Prostate gland (tissue), 2 donors: ENCODE measurements at regions not wholly inside any gene's neighbourhood (a gene's known extent, or its start where the extent isn't known, plus 50 kb on each side); places are given as distances from the start of the nearest gene placed in this dataset.

ENCODE experiments used
- DNase-seq: peaks from one replicate; pipeline ENCODE4 v3.0.0-alpha.2; 2019; ENCODE audit warnings: low spot score
- H3K27ac ChIP-seq, 2 donors: fragments of 200-600 bp; sonication (generic); 2 replicates each; pipeline ENCODE4 v1.5.1; 2017 to 2019
- H3K27me3 ChIP-seq: fragments of 200-600 bp; sonication (generic); replicated peaks from 2 replicates; pipeline ENCODE4 v1.5.1; 2019; ENCODE audit not compliant: insufficient read depth
- H3K36me3 ChIP-seq, 2 donors: fragments of 200-600 bp; sonication (generic); 1 replicate in 1 of 2; 2 replicates in 1 of 2; pipeline versions ENCODE4 v1.5.1 to v1.8.1; 2017 to 2019
- H3K4me1 ChIP-seq: fragments of 200-600 bp; sonication (generic); replicated peaks from 2 replicates; pipeline ENCODE4 v1.5.1; 2019
- H3K4me3 ChIP-seq, 2 donors: fragments of 200-600 bp; sonication (generic); 2 replicates each; pipeline ENCODE4 v1.5.1; 2017 to 2019
- H3K9me3 ChIP-seq: fragments of 200-600 bp; sonication (generic); 2 replicates; pipeline ENCODE4 v1.5.1; 2017
- POLR2A ChIP-seq: fragments of 450-650 bp; IDR thresholded peaks from one replicate; pipeline ENCODE4 v1.6.1; 2016; ENCODE audit warnings: antibody characterized with exemption, mild to moderate bottlenecking
- POLR2AphosphoS5 ChIP-seq: sonication (generic); formaldehyde crosslinking; IDR thresholded peaks from one replicate; pipeline ENCODE4 v1.6.1; 2017; ENCODE audit warnings: antibody characterized with exemption
- WGBS: methylation state at CpG from one replicate; pipeline ENCODE4 v1.1.5; 2018; 5-methylcytosine and 5-hydroxymethylcytosine counted together
- intact Hi-C: fragments of 100-400 bp; cut with DNase I; formaldehyde crosslinking; loops from one replicate; pipeline ENCODE4 v1.14.2; 2022
- TF ChIP-seq, protein P1 (sequence below), 4 experiments: fragments of 200-600 bp in 2 of 4; fragments of 450-650 bp in 2 of 4; sonication (generic) in 2 of 4; IDR thresholded peaks; 1 replicate in 3 of 4; 2 replicates in 1 of 4; pipeline ENCODE4 v1.5.1; 2016 to 2019; ENCODE audit warnings: antibody characterized with exemption in 4 of 4, mild to moderate bottlenecking in 2 of 4, moderate library complexity in 2 of 4

- WGBS = 100% methylated on average over 1 of the region's 1 CpG
- DNase-seq = no peak
- H3K27ac ChIP-seq = no peak overlapping the region
Measured at GRCh38 chr2:237150186-237150585, 64.5 kb downstream of the COPS8 start.

DNA sequence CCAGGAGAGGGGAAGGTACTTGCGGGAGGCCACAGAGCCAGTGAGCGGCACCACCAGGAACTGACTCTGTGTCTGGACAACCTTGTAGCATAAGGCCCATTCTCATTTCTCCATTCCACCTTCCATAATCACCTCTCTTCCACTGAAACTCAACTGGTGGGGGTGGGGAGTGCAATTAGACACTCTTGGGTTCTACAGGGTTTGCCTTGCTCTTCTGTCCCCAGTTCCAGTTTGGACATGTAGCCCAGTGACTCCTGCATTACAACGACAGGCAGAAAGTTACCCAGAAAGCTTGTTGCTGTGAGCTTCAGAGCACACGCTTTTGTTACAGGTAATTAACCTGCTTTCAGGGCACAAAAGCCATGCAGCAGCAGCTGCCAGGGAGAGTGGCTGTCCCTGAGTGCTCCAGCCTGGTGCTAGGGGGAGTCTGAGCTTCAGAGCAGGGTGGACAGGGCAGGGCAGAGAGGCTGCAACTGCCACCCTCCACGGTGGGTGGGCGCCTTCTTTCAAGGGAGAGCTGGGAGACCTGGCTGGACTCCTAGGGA is 65.2 kb downstream of the COPS8 start:
- H3K4me3 ChIP-seq = no peak overlapping the region
- intact Hi-C loops = loop anchor here (10.0 kb wide), 1 partner anchor 424 kb away; no protein-coding TSS in a partner anchor
- no peak for TF ChIP-seq POLR2AphosphoS5
- no peak for TF ChIP-seq POLR2A
- TF ChIP-seq, protein P1, sequence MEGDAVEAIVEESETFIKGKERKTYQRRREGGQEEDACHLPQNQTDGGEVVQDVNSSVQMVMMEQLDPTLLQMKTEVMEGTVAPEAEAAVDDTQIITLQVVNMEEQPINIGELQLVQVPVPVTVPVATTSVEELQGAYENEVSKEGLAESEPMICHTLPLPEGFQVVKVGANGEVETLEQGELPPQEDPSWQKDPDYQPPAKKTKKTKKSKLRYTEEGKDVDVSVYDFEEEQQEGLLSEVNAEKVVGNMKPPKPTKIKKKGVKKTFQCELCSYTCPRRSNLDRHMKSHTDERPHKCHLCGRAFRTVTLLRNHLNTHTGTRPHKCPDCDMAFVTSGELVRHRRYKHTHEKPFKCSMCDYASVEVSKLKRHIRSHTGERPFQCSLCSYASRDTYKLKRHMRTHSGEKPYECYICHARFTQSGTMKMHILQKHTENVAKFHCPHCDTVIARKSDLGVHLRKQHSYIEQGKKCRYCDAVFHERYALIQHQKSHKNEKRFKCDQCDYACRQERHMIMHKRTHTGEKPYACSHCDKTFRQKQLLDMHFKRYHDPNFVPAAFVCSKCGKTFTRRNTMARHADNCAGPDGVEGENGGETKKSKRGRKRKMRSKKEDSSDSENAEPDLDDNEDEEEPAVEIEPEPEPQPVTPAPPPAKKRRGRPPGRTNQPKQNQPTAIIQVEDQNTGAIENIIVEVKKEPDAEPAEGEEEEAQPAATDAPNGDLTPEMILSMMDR (IDR thresholded peaks at IDR 0.05) = no peak
- H3K4me1 ChIP-seq = no peaks in the 10 kb centered on the region
- no peak overlapping the region for H3K27ac ChIP-seq
- WGBS = 82% methylated on average over 6 of the region's 6 CpGs
- H3K36me3 ChIP-seq = no peaks in the 10 kb centered on the region
- no peak for DNase-seq
- no peaks in the 10 kb centered on the region for H3K9me3 ChIP-seq
- H3K27me3 ChIP-seq = no peaks in the 10 kb centered on the region

More at GRCh38 chr2:237150186-237150585, 64.5 kb downstream of the COPS8 start:
- TF ChIP-seq POLR2AphosphoS5 = no peak
- TF ChIP-seq POLR2A = no peak
- TF ChIP-seq, protein P1 (IDR thresholded peaks at IDR 0.05) = no peak
- H3K4me1 ChIP-seq = no peaks in the 10 kb centered on the region
- intact Hi-C loops = loop anchor here (10.0 kb wide), 1 partner anchor 425 kb away; no protein-coding TSS in a partner anchor
- no peaks in the 10 kb centered on the region for H3K27me3 ChIP-seq
- H3K4me3 ChIP-seq = no peak overlapping the region
- no peaks in the 10 kb centered on the region for H3K9me3 ChIP-seq
- no peaks in the 10 kb centered on the region for H3K36me3 ChIP-seq

DNA sequence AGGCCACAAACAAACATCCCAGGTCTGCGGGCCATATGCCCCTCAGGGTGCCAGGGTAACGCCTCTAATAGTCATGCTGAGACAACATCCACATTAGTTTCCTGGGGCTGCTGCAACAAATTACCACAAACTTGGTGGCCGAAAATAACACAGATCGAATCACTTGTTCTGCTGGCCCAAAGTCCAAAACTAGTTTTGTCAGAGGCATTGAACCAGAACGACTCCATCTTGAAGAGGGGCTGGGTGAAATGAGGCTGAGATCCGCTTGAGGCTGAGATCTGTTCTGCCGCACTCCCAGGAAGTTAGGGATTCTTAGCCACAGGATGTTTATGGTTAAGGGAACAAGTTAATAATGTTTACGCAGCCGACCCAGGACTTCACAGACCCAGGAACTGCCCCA is 66.7 kb downstream of the COPS8 start:
- H3K4me1 ChIP-seq = no peaks in the 10 kb centered on the region
- no peak for DNase-seq
- TF ChIP-seq, protein P1 (IDR thresholded peaks at IDR 0.05) = no peak
- TF ChIP-seq POLR2A = no peak
- TF ChIP-seq POLR2AphosphoS5 = no peak
- H3K36me3 ChIP-seq = no peaks in the 10 kb centered on the region
- H3K27ac ChIP-seq = no peak overlapping the region
- no peaks in the 10 kb centered on the region for H3K27me3 ChIP-seq
- intact Hi-C loops = loop anchor here (10.0 kb wide), 1 partner anchor 422 kb away; no protein-coding TSS in a partner anchor
- 82% methylated on average over 9 of the region's 9 CpGs for WGBS
- H3K4me3 ChIP-seq = no peak overlapping the region
- H3K9me3 ChIP-seq = no peaks in the 10 kb centered on the region

DNA sequence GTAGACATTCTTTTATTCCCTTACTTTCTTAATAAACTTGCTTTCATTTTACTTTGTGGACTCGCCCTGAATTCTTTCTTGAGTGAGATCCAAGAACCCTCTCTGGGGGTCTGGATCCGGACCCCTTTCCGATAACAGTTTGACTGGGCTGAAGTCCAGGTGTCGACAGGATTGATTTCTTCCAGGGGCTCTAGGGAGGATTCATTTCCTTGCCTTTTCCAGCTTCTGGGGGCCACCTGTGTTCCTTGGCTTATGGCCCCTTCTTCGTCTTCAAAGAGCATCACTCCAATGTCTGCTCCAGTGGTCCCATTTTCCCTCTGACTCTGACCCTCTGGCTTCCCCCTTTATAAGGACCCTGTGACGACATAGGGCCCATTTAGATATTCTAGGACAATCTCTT is 67.5 kb downstream of the COPS8 start:
- DNase-seq = no peak
- Histone ChIP-seq H3K27me3 (no peaks in the 10 kb centered on the region), H3K4me1 (no peaks in the 10 kb centered on the region), H3K4me3 (no peak overlapping the region), H3K27ac (no peak overlapping the region), H3K36me3 (no peaks in the 10 kb centered on the region), H3K9me3 (no peaks in the 10 kb centered on the region)
- intact Hi-C loops = loop anchor here (10.0 kb wide), 1 partner anchor 422 kb away; no protein-coding TSS in a partner anchor
- WGBS = 83% methylated on average over 6 of the region's 6 CpGs
- TF ChIP-seq POLR2AphosphoS5 (no peak), POLR2A (no peak)
- TF ChIP-seq, protein P1 (IDR thresholded peaks at IDR 0.05) = no peak

DNA sequence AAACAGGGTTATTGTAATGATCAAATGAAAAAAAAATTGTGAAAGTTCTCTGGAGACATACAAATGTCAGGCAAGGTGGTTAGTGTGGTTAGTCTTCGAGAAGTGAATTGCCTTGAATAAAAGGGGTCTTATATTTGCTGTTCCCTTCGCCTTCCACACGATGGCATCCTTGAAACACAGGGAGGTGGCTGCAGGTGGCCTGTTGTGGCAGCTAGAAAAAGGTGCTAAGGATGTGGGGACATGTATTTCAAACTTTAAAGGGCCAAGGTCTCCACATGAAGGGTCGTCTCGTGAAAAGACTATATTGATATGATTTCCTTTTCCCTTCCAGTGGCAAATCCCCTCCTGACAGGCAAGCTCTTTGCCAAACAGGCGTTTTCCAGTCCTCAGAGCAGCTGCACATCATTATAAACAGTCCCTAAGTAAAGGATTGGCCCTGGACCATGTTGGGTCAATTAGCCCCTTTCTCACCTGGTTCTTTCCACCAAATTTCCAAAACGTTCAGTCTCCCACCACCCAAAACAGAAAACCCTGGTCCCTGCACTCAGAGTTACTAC is 68.5 kb downstream of the COPS8 start:
- no peaks in the 10 kb centered on the region for H3K9me3 ChIP-seq
- no peaks in the 10 kb centered on the region for H3K27me3 ChIP-seq
- H3K27ac ChIP-seq = no peak overlapping the region
- no peaks in the 10 kb centered on the region for H3K4me1 ChIP-seq
- TF ChIP-seq POLR2AphosphoS5 (no peak), POLR2A (no peak)
- TF ChIP-seq, protein P1 (IDR thresholded peaks at IDR 0.05) = peak in 3 of 4 experiments; percentile 44 to 69 (median 63)
- H3K4me3 ChIP-seq = no peak overlapping the region
- no peak for DNase-seq
- 43% methylated on average over 7 of the region's 7 CpGs for WGBS
- H3K36me3 ChIP-seq = no peaks in the 10 kb centered on the region
- intact Hi-C loops = loop anchor here (10.0 kb wide), 1 partner anchor 421 kb away; no protein-coding TSS in a partner anchor
